Esophagus muscularis mucosa (tissue), 3 donors: ENCODE measurements at regions not wholly inside any gene's neighbourhood (a gene's known extent, or its start where the extent isn't known, plus 50 kb on each side); places are given as distances from the start of the nearest gene placed in this dataset.

Experiments
- CTCF ChIP-seq, 3 experiments: fragments of 200-600 bp in 2 of 3; fragments of 450-650 bp in 1 of 3; sonication (generic) in 2 of 3; IDR thresholded peaks; one replicate each; pipeline ENCODE4 v1.5.1; 2017 to 2019; ENCODE audit warnings: antibody characterized with exemption in 3 of 3, mild to moderate bottlenecking in 2 of 3, moderate library complexity in 1 of 3
- POLR2A ChIP-seq: fragments of 450-650 bp; IDR thresholded peaks from one replicate; pipeline ENCODE4 v1.6.1; 2017; ENCODE audit warnings: antibody characterized with exemption, moderate library complexity, mild to moderate bottlenecking, low read depth

GRCh38 chr1:185556561-185556960 is 177.6 kb upstream of the HMCN1 start:
- TF ChIP-seq CTCF (IDR thresholded peaks at IDR 0.05) (no peak), POLR2A (no peak)
